ENCODE measurements at regions not wholly inside any gene's neighbourhood (a gene's known extent, or its start where the extent isn't known, plus 50 kb on each side); places are given as distances from the start of the nearest gene placed in this dataset.

- Histone ChIP-seq H4K20me1 (ENCODE audit: control insufficient read depth, insufficient read depth) (no peaks in the 10 kb centered on the region), H3K36me3 (ENCODE audit: control insufficient read depth in 2 of 2, insufficient read depth in 2 of 2, low read length in 1 of 2) (no peaks in the 10 kb centered on the region), H3K4me2 (ENCODE audit: control insufficient read depth, insufficient read depth) (no peak overlapping the region), H3K27me3 (replicated peaks in 1 of 2; ENCODE audit: control insufficient read depth in 2 of 2, insufficient read depth in 2 of 2, low read length in 1 of 2) (no peaks in the 10 kb centered on the region; a peak in 1 of 4 replicates), H3K79me2 (ENCODE audit: control insufficient read depth, insufficient read depth, low read length) (no peaks in the 10 kb centered on the region), H3K4me3 (no peak overlapping the region), H3K9ac (ENCODE audit: control insufficient read depth, insufficient read depth, low read length) (no peak overlapping the region), H3K9me3 (replicated peaks; ENCODE audit: control insufficient read depth, insufficient read depth, low read length) (no peaks in the 10 kb centered on the region), H3K4me1 (ENCODE audit: control insufficient read depth, insufficient read depth, low read length) (no peaks in the 10 kb centered on the region), H3K27ac (ENCODE audit: control insufficient read depth, insufficient read depth) (no peak overlapping the region), H2AFZ (ENCODE audit: control insufficient read depth, low read depth, low read length) (no peak overlapping the region)
- ChIA-PET POLR2A (no interaction called here), SMC1A (ENCODE audit: uncharacterized antibody, unreplicated experiment) (interaction anchor here (1.0 to 2.5 kb wide), 8 partner anchors 10 to 177 kb away, joined by 3 to 20 read pairs (median 4); no protein-coding TSS in a partner anchor), RAD21 (ENCODE audit: unreplicated experiment) (interaction anchor here (0.9 to 2.2 kb wide), 4 partner anchors 15 to 176 kb away, joined by 3 to 20 read pairs (median 4); no protein-coding TSS in a partner anchor), CTCF (interaction anchor here (0.7 to 3.8 kb wide), 11 partner anchors 9 to 178 kb away, joined by 3 to 32 read pairs (median 4); no protein-coding TSS in a partner anchor)
- in situ Hi-C loops (cut with MboI) (no loop called here), intact Hi-C loops (cut with micrococcal nuclease; ENCODE audit: unreplicated experiment) (loop anchor here (5.0 kb wide), 1 partner anchor 175 kb away; no protein-coding TSS in a partner anchor)
- DNase-seq (ENCODE audit: low read depth, low spot score) (no peak), FAIRE-seq (no peak), ATAC-seq (peak; percentile 49)
- BruUV-seq (replicated peaks) = no TSS peak
- WGBS (ENCODE audit: insufficient coverage, insufficient replicate concordance, low lambda C conversion rate, missing lambda C conversion rate) = 43% methylated on average over 6 of the region's 6 CpGs
- TF ChIP-seq HCFC1 (IDR thresholded peaks at IDR 0.05; ENCODE audit: low read length) (no peak), IKZF2 (IDR thresholded peaks at IDR 0.05) (0 out of 4 replicates have a peak, but pooled peaks of 1 of the 2 experiments have one; percentile 14), CTCF (IDR thresholded peaks at IDR 0.05 in 2 of 3, conservative IDR thresholded peaks at IDR 0.05 in 1 of 3; ENCODE audit: control insufficient read depth in 2 of 3, extremely low read depth in 1 of 3, insufficient read depth in 1 of 3, low read depth in 3 of 3, low read length in 3 of 3) (peak in 2 of 3 experiments; percentile 18 to 21; a peak in 2 of 6 replicates)
Measured at GRCh38 chr4:136687118-136687517, 845.2 kb downstream of the PCDH18 start.

- Histone ChIP-seq H3K79me2 (ENCODE audit: control insufficient read depth, insufficient read depth, low read length) (no peaks in the 10 kb centered on the region), H3K4me3 (no peak overlapping the region), H3K4me1 (ENCODE audit: control insufficient read depth, insufficient read depth, low read length) (no peaks in the 10 kb centered on the region), H3K36me3 (ENCODE audit: control insufficient read depth in 2 of 2, insufficient read depth in 2 of 2, low read length in 1 of 2) (no peaks in the 10 kb centered on the region), H3K4me2 (ENCODE audit: control insufficient read depth, insufficient read depth) (no peak overlapping the region), H3K9ac (ENCODE audit: control insufficient read depth, insufficient read depth, low read length) (no peak overlapping the region), H3K27me3 (replicated peaks in 1 of 2; ENCODE audit: control insufficient read depth in 2 of 2, insufficient read depth in 2 of 2, low read length in 1 of 2) (no peaks in the 10 kb centered on the region; a peak in 1 of 4 replicates), H2AFZ (ENCODE audit: control insufficient read depth, low read depth, low read length) (no peak overlapping the region), H3K9me3 (replicated peaks; ENCODE audit: control insufficient read depth, insufficient read depth, low read length) (no peaks in the 10 kb centered on the region), H4K20me1 (ENCODE audit: control insufficient read depth, insufficient read depth) (no peaks in the 10 kb centered on the region), H3K27ac (ENCODE audit: control insufficient read depth, insufficient read depth) (no peak overlapping the region)
- no TSS peak for BruUV-seq (replicated peaks)
- RAD21 ChIA-PET (ENCODE audit: unreplicated experiment) = interaction anchor here (1.2 kb wide), 1 partner anchor 9 kb away, joined by 3 read pairs; no protein-coding TSS in a partner anchor
- SMC1A ChIA-PET (ENCODE audit: uncharacterized antibody, unreplicated experiment) = interaction anchor here (0.5 to 2.5 kb wide), 4 partner anchors 10 to 348 kb away, joined by 3 to 13 read pairs (median 8); no protein-coding TSS in a partner anchor
- DNase-seq (ENCODE audit: low read depth, low spot score) = no peak
- intact Hi-C loops (cut with micrococcal nuclease; ENCODE audit: unreplicated experiment) = no loop called here
- WGBS (ENCODE audit: insufficient coverage, insufficient replicate concordance, low lambda C conversion rate, missing lambda C conversion rate) = 0% methylated on average over 1 of the region's 1 CpG
- no peak for FAIRE-seq
- POLR2A ChIA-PET = interaction anchor here (0.7 kb wide), 2 partner anchors 10 to 37 kb away, joined by 3 read pairs; no protein-coding TSS in a partner anchor
- no peak for TF ChIP-seq MXI1 (IDR thresholded peaks at IDR 0.05; ENCODE audit: low read depth, low read length)
- no peak for TF ChIP-seq SKIL (IDR thresholded peaks at IDR 0.05; ENCODE audit: low read depth, poor library complexity, severe bottlenecking)
- TF ChIP-seq CHD1 (IDR thresholded peaks at IDR 0.05; ENCODE audit: low read depth, low read length) = no peak
- no peak for ATAC-seq
- CTCF ChIA-PET = no interaction called here
- in situ Hi-C loops (cut with MboI) = no loop called here
Measured at GRCh38 chr4:136680761-136681160, 851.5 kb downstream of the PCDH18 start.
